ENCODE measurements at regions not wholly inside any gene's neighbourhood (a gene's known extent, or its start where the extent isn't known, plus 50 kb on each side); places are given as distances from the start of the nearest gene placed in this dataset.

DNA sequence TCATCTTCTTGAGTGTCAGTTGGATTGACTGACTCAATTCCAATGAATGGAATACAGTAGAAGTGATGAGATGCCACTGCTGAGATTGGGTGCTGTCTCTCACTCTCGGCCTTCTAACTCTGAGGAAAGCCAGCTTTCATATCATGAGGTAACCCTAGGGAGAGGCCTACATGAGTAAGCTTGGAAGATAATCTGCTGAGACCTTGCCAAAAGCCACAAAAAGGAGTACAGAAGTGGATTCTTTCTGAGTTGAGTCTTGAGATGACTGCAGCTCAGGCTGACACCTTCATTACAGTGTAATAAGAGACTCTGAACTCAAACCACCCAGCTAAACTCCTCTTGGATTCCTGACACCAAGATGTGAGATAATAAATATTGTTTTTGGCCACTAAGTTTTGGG, 537.4 kb upstream of the MAGEB18 start:
- intact Hi-C loops (cut with DNase I), result no loop called here
- ATAC-seq (no peak), DNase-seq (ENCODE audit: low spot score) (no peak)

DNA sequence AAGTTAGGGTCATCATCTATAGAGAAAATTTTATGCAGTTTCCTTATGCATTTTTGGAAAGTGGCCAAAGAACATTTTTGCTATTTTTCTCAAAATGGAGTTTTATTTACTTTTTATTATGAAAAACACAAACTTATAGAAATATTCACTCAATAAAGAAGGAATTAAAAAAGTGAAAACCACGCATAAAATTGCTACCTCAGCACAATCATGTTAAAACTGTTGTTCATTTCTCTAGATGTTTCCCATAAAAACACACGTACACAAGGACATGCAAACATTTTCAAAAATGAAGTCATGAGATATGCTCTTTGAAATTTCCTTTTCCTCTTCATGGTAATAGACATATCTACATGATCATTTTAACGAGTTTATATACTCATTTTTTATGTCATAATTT, 536.8 kb upstream of the MAGEB18 start:
- DNase-seq (ENCODE audit: low spot score) (no peak), ATAC-seq (no peak)
- intact Hi-C loops (cut with DNase I), result no loop called here

DNA sequence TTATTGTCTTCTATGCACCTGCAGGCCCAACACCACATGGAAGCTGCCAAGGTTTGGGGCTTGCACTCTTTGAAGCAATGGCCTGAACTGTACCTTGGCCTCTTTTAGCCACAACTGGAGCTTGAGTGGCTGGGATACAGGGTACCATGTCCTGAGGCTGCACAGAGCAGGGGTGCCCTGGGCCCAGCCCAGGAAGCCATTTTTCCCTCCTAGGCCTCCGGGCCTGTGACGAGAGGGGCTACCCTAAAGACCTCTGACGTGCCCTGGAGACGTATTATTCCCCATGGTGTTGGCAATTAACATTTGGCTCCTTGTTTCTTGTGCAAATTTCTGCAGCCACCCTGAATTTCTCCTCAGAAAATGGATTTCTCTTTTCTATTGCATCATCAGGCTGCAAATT, 519.9 kb upstream of the MAGEB18 start:
- intact Hi-C loops (cut with DNase I), result no loop called here
- ATAC-seq (no peak), DNase-seq (ENCODE audit: low spot score) (no peak)

DNA sequence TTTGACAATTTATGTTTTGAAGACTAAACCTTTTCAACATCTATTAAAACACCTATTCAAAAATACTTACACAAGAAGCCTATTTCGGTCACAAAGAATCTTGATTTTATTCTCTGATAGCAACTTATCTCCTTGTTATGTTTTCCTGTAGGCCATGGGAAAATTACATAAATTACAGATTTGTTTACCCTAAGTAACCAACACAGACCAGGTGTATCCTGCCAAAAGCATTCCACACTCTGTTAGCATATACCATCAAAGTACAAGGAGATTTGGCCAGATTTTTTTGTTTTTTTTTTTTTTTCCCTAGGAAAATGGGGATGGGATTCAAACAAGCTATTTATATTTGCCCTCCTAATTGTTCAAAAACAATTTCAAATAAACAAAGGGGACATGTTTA, 497.9 kb upstream of the MAGEB18 start:
- intact Hi-C loops (cut with DNase I), result no loop called here
- ATAC-seq, result no peak
- DNase-seq (ENCODE audit: low spot score), result no peak

DNA sequence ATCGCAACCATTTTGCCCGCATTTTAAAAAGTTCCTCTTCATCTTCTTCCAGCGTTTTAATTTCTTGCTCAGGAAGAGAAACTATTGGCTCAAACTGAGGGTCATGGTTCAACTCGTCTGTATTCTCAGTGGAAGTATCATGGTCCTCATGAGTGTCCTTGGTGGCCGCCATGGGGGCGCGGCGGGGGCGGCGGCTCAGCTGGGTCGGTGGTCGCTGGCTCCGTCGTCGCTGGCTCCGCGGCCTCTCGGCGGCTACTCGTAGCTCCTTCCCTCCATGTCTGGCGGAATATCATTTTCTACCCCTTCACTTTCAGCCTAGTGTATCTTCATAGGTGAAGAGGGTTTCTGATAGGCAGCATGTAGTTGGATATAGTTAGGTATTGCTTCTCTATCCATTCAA, 492.0 kb upstream of the MAGEB18 start:
- DNase-seq (ENCODE audit: low spot score) (no peak), ATAC-seq (no peak)
- intact Hi-C loops (cut with DNase I), result no loop called here

DNA sequence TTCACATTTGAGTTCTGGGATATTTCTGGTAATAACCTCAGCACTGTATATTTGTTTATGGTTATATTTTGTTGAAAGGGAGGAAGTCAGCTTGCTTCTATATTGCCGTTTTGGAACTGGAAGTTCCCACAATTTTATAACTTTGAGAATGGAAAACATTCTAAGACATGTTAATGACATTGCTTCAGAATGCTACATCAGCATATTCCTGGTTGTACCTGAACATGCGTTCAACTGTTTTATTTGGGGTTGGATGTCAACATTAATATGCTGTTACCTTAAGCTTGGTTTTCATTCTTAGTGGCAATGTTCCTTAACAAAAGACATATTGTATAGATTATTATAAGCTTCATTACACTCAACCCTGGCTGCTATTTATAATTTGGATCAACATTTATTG, 489.4 kb upstream of the MAGEB18 start:
- intact Hi-C loops (cut with DNase I), result no loop called here
- ATAC-seq (no peak), DNase-seq (ENCODE audit: low spot score) (no peak)

DNA sequence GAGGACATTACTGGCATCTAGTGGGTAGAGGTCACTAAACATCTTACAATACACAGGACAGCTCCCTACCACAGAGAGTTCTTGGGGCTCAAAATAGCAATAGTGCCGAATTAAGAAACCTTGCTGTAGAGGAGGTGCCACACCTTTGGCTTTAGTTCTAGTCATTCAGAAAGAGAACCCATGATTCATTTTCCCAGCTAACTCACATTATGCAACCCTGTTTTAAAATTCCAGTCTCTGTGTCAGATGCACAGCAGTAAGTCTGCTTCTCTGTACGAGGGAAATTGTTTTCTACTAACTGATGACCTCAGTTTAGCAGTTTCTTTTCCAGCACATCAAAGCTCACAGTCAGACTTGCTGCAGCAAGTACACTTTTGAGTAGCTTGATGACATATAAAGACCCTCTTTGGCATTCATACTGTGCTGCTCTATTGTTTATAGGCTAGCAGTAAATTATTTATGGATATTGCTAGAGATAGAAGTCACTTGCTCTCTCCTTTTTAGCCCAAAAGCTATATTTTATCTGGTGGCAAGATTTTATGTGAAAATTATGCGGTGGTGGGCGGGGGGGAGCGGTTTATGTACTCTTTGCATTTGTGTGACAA, 487.8 kb upstream of the MAGEB18 start:
- ATAC-seq, result no peak
- DNase-seq (ENCODE audit: low spot score), result no peak
- intact Hi-C loops (cut with DNase I), result no loop called here

DNA sequence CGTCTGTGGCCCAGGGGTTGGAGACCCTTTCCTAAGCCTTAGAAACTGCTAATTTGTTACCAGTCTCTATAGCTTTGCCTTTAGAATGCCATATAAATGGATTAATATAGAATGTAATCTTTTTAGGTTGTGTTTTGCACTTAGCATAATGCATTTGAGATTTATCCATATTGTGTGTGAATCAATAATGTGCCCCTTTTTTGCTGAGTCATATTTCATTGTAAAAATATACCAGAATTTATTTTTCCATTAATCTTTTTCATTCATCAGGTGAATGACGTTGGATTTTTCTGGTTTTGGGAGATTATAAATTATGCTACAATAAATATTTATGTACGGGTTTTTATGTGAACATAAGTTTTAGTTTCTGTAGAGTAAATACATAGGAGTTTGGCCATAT, 478.8 kb upstream of the MAGEB18 start:
- DNase-seq (ENCODE audit: low spot score) (no peak), ATAC-seq (no peak)
- intact Hi-C loops (cut with DNase I), result no loop called here

DNA sequence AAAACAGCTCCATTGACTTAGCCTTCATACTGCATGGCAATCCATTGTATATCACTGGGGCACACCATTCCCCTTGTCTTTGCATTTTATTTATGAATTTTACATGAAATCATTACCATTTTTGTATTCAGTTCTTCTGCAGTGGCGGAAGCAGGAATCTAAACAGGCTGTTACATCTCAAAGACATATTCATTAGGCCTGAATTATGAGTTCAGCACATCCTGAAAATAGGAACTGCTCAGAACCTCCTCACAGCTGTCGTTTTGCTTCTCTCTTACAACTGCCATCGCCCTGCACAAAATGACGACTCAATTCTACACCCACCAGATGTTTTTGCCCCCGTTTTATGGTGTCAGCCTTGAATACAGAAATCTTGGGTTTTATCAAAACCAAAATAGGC, 474.4 kb upstream of the MAGEB18 start:
- no peak for ATAC-seq
- intact Hi-C loops (cut with DNase I), result no loop called here
- no peak for DNase-seq (ENCODE audit: low spot score)

DNA sequence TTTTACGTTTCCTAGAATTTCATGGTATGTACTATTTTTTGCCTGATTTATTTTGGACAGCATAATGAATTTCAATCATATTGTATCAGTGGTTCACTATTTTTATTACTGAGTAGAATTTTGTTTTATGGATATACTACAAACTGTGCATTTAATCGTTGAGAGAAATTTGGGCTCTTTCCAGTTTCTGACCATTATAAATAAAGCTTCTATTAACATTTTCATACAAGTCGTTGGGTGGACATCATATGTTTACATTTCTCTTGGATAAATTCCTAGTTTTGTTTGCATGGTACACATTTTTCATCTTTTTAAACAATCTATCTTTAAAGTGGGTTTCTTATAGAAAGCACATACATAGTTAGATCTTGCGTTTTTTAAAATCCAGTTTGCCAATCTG, 472.7 kb upstream of the MAGEB18 start:
- DNase-seq (ENCODE audit: low spot score) (no peak), ATAC-seq (no peak)
- intact Hi-C loops (cut with DNase I), result no loop called here

DNA sequence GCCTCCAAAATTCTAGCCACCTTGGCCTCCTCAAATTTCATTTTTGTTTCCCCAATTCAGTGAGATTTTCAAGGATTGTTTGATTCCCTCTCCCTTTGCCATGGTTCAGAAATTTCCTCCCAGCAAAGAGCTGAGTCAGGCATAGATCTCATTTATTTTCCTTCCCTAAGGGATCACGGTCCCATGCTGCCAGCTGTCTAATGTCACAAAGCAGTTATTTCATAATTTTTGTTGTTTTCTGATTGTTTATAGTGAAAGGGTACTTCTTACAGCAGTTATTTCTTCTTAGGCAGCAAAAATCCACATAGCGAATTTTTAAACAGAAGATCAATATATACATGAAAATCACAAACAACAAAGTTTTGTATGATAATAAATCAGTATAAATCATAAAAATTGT, 470.5 kb upstream of the MAGEB18 start:
- no peak for ATAC-seq
- intact Hi-C loops (cut with DNase I), result no loop called here

DNA sequence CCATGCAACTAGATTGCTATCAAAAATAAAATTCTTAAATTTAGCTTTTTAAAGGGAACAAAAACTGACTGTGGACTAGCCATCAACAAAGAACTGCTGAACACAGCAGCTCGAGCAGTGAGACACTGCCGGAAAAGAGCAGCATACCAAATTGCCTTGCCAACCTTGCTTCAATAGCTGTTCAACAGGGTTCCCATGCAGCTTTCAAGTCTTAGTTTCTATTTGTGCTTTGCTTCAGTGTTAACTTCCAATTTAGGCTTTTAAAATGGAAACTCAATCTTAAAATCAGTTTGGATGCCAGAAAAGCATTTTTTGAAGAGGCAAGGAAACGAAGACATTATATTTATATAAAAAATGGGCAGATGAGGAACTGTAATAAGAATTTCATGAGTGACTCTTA, 463.4 kb upstream of the MAGEB18 start:
- DNase-seq (ENCODE audit: low spot score), result no peak
- intact Hi-C loops (cut with DNase I), result no loop called here
- ATAC-seq, result no peak

More for the DNA sequence above, 470.5 kb upstream of the MAGEB18 start:
- no peak for DNase-seq (ENCODE audit: low spot score)

DNA sequence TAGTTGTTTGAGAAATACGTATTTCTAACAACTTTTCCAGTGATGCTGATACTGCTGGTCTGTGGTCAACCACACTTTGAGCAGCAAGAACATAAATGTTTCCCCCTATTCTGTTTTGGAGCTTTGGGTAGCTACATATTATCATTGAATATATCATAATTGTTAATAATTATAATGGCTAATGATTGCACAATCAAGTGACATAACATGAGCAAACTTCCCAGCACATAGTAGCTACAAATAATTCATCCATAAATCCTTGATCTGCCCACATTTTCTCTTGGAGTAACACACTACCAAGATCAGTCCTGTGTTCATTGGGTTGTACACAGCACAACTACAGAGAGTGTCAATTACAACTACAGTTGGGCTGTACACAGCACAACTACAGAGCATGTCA, 436.3 kb upstream of the MAGEB18 start:
- no peak for ATAC-seq
- DNase-seq (ENCODE audit: low spot score), result no peak
- intact Hi-C loops (cut with DNase I), result no loop called here

DNA sequence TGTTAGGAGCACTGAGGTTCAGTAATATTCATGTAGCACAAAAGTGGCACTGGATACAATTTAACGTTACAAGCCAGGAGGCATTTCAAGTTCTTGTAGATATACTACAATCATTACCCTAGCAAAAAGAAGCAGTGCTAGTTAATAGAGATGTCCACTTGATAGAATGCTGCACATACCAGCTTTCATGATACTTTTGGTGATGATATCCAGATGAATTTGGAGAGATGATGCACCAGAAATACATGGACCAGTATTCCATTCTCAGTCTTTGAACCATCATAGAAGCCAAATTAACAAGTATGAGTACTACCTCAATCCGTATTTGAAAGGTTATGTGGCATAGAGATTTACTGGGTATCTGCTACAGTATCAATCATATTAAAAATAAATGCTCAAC, 421.0 kb upstream of the MAGEB18 start:
- ATAC-seq (no peak), DNase-seq (ENCODE audit: low spot score) (no peak)
- intact Hi-C loops (cut with DNase I), result no loop called here

DNA sequence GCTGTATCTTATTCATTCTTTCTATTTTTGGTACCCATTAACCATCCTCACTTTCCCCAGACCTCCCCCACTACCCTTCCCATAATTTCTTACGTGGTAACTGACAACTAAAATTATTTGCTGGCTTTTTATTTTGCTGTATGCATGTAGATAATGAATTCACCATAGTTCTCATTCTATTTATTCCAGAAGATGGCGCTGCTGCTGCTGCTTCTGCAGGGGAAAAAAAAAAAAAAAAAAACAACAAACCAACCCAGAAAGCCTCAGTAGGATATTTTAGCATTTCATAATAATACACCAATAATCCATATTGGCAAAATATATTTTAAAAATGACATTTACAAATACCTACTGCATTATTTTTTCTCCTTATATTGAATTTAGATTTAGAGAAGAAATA, 416.6 kb upstream of the MAGEB18 start:
- no peak for DNase-seq (ENCODE audit: low spot score)
- no peak for ATAC-seq
- intact Hi-C loops (cut with DNase I), result no loop called here

DNA sequence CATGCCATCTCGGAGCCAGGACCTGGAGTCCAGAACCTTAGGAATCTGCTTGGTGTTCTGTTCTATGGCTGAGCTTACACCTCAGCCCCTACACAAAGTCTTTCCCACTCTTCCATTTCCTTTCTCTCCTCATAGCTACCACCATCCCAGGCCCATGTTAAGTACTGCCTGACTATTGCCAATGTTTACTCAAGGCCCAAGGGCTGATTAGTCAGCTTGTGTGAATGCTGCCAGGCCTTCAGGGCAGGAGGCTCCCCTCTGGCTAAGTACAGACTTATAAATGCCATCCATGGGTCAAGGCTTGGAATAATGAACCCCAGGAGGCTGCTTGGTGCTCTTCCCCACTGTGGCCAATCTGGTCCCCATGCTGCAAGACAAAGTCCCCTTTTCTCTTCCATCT, 411.6 kb upstream of the MAGEB18 start:
- intact Hi-C loops (cut with DNase I), result no loop called here
- DNase-seq (ENCODE audit: low spot score) (no peak), ATAC-seq (no peak)

DNA sequence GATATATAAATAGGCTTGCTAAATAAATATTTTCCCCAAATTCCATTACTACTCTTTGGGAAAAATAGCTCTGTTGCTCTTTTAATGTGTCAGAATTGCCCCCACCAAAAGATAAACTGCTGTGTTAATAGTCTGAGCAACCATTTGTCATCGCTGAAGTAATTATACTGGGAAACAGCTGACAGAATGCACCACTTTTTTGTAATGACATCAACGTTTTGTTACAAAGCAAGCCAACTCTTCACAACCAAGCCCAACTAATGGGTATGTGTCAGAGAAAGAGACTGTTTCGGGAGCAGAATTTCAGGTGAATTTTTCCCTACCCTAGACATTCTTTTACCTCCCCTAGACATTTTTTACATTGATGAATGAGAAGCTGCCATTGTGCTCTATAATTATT, 405.0 kb upstream of the MAGEB18 start:
- ATAC-seq, result no peak
- intact Hi-C loops (cut with DNase I), result no loop called here
- no peak for DNase-seq (ENCODE audit: low spot score)

DNA sequence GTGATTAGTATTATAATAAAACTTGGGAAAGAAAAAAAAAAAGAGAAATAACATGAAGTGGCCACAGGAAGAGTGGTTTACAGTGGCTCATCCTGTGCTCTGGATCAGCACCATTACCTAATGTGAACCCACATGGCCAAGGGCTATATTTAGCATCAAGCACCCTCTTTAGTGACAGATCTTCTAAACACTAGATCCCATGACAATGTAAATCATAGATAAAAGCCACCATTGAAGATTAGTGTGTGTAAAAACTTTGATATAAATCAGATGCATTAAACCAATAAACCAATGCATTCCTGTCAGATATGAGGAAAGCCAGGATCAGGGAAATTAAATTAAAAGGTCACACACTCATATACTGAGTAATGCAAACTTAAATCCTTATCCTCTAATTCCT, 400.6 kb upstream of the MAGEB18 start:
- no peak for ATAC-seq
- DNase-seq (ENCODE audit: low spot score), result no peak
- intact Hi-C loops (cut with DNase I), result no loop called here

DNA sequence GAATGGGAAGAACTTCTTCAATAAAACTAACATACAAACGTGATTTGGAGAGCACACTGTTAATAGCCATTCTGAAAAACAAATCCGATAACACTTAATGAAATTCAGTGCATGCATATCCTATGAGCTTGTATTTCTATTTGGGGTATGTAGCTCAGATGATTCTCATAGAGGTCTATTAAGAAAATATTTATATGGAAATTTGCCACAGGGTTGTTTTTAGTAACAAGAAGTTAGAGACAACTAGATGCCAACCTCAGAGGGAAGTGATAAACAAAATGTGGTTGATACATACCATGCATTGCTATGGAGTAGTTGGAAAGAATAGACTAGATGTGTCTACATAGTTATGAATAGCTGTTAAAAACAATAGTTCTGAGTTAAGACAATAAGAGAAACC, 395.8 kb upstream of the MAGEB18 start:
- DNase-seq (ENCODE audit: low spot score), result no peak
- ATAC-seq, result no peak
- intact Hi-C loops (cut with DNase I), result no loop called here

DNA sequence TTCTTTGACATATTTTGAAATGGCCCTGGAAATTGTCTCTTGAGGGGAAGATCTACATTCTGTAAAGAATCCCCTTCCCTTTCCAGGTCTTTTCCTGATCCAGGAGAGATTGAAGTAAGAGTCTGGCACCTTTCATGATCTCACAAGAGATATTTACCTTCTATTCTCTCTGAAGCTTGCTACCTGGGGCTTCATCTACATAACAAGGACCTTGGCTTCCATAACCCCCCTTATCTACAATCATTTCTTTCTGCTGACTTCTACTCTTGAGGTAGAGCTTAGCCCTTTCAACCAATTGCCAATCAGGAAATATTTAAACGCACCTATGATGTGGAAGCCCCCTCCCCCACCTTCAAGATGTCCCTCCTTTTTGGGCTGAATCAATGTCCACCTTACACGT, 383.7 kb upstream of the MAGEB18 start:
- ATAC-seq (no peak), DNase-seq (ENCODE audit: low spot score) (no peak)
- intact Hi-C loops (cut with DNase I), result no loop called here

DNA sequence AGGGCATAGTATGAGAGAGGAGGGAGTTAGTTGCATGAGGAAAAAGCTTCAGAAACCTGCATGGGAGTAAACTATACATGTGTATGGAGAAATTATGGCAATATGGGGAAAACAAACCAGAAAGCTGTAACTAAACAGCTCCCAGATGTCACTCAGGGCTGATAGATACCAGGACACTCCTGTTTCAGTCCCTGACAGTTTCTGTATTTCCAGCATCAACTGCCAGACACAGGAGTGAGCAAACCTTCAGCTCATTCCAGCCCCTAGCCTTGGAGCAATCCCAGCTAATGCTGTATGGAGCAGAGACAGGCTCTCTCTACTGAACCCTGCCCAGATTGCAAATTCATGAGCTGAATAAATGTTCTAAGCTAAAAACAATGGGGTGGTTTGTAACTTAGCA, 382.9 kb upstream of the MAGEB18 start:
- ATAC-seq, result no peak
- DNase-seq (ENCODE audit: low spot score), result no peak
- intact Hi-C loops (cut with DNase I), result no loop called here

DNA sequence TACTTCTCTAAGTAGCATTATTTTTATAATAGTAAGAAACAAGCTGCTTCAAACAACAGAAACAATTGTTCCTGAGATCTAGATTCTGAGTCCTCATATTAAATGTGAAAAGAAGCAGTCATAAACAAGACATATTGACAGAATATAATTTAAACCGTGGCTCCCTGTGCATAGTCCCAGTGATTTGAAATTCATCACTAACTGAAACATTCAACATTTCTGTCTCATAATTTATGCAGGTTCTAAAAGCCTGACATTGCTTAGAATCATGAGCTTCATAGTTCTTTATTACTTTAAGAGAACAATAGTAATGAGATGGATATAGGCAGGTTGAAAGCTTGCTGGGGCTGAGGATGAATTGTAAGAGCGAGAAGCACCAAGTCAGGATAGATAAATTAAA, 375.5 kb upstream of the MAGEB18 start:
- DNase-seq (ENCODE audit: low spot score) (no peak), ATAC-seq (no peak)
- intact Hi-C loops (cut with DNase I), result no loop called here
